ENCODE measurements at regions not wholly inside any gene's neighbourhood (a gene's known extent, or its start where the extent isn't known, plus 50 kb on each side); places are given as distances from the start of the nearest gene placed in this dataset.

DNA sequence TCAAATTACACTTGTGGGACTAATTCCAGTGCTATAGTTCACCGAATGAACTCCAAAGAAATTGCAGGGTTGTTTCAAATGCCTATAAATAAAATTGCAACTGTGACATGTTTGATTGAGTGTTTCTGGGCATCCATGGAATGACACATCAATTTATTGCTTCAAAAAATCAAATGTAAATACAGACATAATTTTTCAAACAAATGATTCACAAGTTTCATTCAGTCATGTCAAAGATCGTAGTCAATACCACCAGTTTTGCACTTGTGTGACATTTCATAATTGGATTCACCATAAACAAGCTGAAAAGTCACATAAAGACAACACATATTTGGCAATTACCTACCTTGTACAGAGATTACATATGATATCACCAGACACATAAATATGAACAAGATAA, 350.8 kb downstream of the CDH2 start:
- no peak overlapping the region for H2AK9ac ChIP-seq (replicated peaks; ENCODE audit: low read depth, low read length, poor library complexity)
- no peak overlapping the region for H4K5ac ChIP-seq (ENCODE audit: low read depth, low read length)
- H2BK5ac ChIP-seq (ENCODE audit: low read depth, low read length, poor library complexity, severe bottlenecking) = no peak overlapping the region
- no peak overlapping the region for H2AK5ac ChIP-seq (ENCODE audit: low read depth, low read length)
- H2BK15ac ChIP-seq (ENCODE audit: low read depth, low read length) = no peak overlapping the region
- in situ Hi-C loops (cut with MboI; ENCODE audit: low sequenced_read_pairs) (no loop called here), intact Hi-C loops (cut with micrococcal nuclease) (no loop called here), dilution Hi-C loops (cut with HindIII; ENCODE audit: low sequenced_read_pairs, unreplicated experiment) (no loop called here)
- no peaks in the 10 kb centered on the region for H4K20me1 ChIP-seq (ENCODE audit: insufficient read depth, low read length)
- no peaks in the 10 kb centered on the region for H3K4me1 ChIP-seq (ENCODE audit: control insufficient read depth, insufficient read depth, low read length)
- H3K14ac ChIP-seq (replicated peaks; ENCODE audit: low read depth, low read length) = no peak overlapping the region
- ATAC-seq (ENCODE audit: low read depth) = no peak
- no peak overlapping the region for H3K18ac ChIP-seq (ENCODE audit: low read depth, low read length)
- ChIA-PET CTCF (no interaction called here), POLR2A (ENCODE audit: unreplicated experiment) (no interaction called here)
- H3K9me3 ChIP-seq (ENCODE audit: control insufficient read depth, insufficient read depth, low read length) = no peaks in the 10 kb centered on the region
- H3K27ac ChIP-seq (ENCODE audit: insufficient read depth, low read length) = no peak overlapping the region
- no peaks in the 10 kb centered on the region for H3K9me1 ChIP-seq (ENCODE audit: insufficient read depth, low read length)
- no peak overlapping the region for H4K91ac ChIP-seq (ENCODE audit: insufficient read depth, low read depth, low read length)
- H3K56ac ChIP-seq (ENCODE audit: extremely low read depth, insufficient read depth, low read length) = no peak overlapping the region
- no peak overlapping the region for H2AFZ ChIP-seq (replicated peaks; ENCODE audit: low read length, poor library complexity)
- no peak overlapping the region for H2BK120ac ChIP-seq (ENCODE audit: low read depth, low read length)
- WGBS, 2 experiments (ENCODE audit: extremely low coverage in 2 of 2, insufficient read length in 1 of 2) = no CpG with 5 or more reads among the region's 2 CpGs
- no peak overlapping the region for H2BK20ac ChIP-seq (ENCODE audit: low read depth, low read length)
- TF ChIP-seq CHD1 (IDR thresholded peaks at IDR 0.05; ENCODE audit: low read depth, low read length) (no peak), MAFK (IDR thresholded peaks at IDR 0.05; ENCODE audit: low read depth, low read length) (no peak), SMC3 (IDR thresholded peaks at IDR 0.05; ENCODE audit: low read depth, low read length) (no peak), POLR2A (IDR thresholded peaks at IDR 0.05; ENCODE audit: low read depth, low read length) (no peak), MAZ (IDR thresholded peaks at IDR 0.05; ENCODE audit: borderline replicate concordance, low read depth, low read length) (no peak)
- no peak overlapping the region for H3K4me2 ChIP-seq (ENCODE audit: low read depth, low read length)
- no peaks in the 10 kb centered on the region for H3K79me1 ChIP-seq (ENCODE audit: low read depth in 1 of 2, low read length in 2 of 2)
- no peaks in the 10 kb centered on the region for H3K27me3 ChIP-seq (ENCODE audit: control insufficient read depth, insufficient read depth, low read length)
- DNase-seq = no peak
- no TSS peak for BruUV-seq (replicated peaks)
- H3K4me3 ChIP-seq (ENCODE audit: insufficient read depth, low read depth, low read length) = no peak overlapping the region
- H3K23ac ChIP-seq (ENCODE audit: low read depth, low read length) = no peak overlapping the region
- H3K9ac ChIP-seq (ENCODE audit: low read depth, low read length) = no peak overlapping the region
- no peak overlapping the region for H3K4ac ChIP-seq (ENCODE audit: low read depth, low read length)
- H4K8ac ChIP-seq (ENCODE audit: low read depth in 2 of 2, low read length in 2 of 2) = no peak overlapping the region
- H3K36me3 ChIP-seq (ENCODE audit: control insufficient read depth, insufficient read depth, low read length) = no peaks in the 10 kb centered on the region
